Left colon (tissue), 2 donors: ENCODE measurements at regions not wholly inside any gene's neighbourhood (a gene's known extent, or its start where the extent isn't known, plus 50 kb on each side); places are given as distances from the start of the nearest gene placed in this dataset.
"Not testable (repeated sequence)": the region's sequence is repeated elsewhere in the genome, so short reads cannot be mapped to it uniquely, and the experiment has no call there.

Source experiments
- ATAC-seq: fragments of 200-7000 bp; cut with Tn5 transposase; one replicate; pipeline ENCODE4 v1.9.1; 2020; ENCODE audit warnings: mild to moderate bottlenecking, moderate library complexity
- DNase-seq, 2 donors: peaks; one replicate each; pipeline ENCODE4 v3.0.0-alpha.2; 2020
- intact Hi-C, 2 donors: fragments of 100-400 bp; cut with DNase I in 1 of 2; cut with micrococcal nuclease in 1 of 2; formaldehyde crosslinking; loops; one replicate each; pipeline versions ENCODE4 v1.11.2 to v1.14.0; 2022; cut with DNase I, micrococcal nuclease
- donor health status: DM: no; HTN: no; CAD: no.
- donor health status: DM: yes; HTN: yes; CAD: no.

- no peak for DNase-seq
- peak; percentile 25 for ATAC-seq
- intact Hi-C loops: no loop called here
These were observed 231.2 kb downstream of the ANKRD60 start for GRCh38 chr20:57996936-57997890.

GRCh38 chr20:57996465-57996864 lies 232.0 kb downstream of the ANKRD60 start:
- DNase-seq (peak; percentile 30 to 48), ATAC-seq (peak; percentile 68)
- intact Hi-C loops: no loop called here

GRCh38 chr20:57995381-57995977 lies 233.0 kb downstream of the ANKRD60 start:
- ATAC-seq (no peak), DNase-seq (no peak)
- intact Hi-C loops: no loop called here

GRCh38 chr20:57993716-57994431 lies 234.6 kb downstream of the ANKRD60 start:
- intact Hi-C loops: no loop called here
- DNase-seq (no peak), ATAC-seq (peak; percentile 9)

- peak; percentile 62 for ATAC-seq
These were observed 237.1 kb downstream of the ANKRD60 start for GRCh38 chr20:57991211-57991881.

GRCh38 chr20:57990396-57990987 lies 238.0 kb downstream of the ANKRD60 start:
- ATAC-seq: no peak
- intact Hi-C loops: no loop called here
- no peak for DNase-seq

More at GRCh38 chr20:57991211-57991881, 237.1 kb downstream of the ANKRD60 start:
- intact Hi-C loops: no loop called here
- peak in 1 of 2 donors; percentile 41 for DNase-seq

- ATAC-seq (no peak), DNase-seq (no peak)
- intact Hi-C loops: no loop called here
These were observed 239.6 kb downstream of the ANKRD60 start for GRCh38 chr20:57988828-57989227.

- intact Hi-C loops: no loop called here
- no peak for ATAC-seq
These were observed 240.0 kb downstream of the ANKRD60 start for GRCh38 chr20:57988422-57988821.

GRCh38 chr20:57987659-57988058 lies 240.8 kb downstream of the ANKRD60 start:
- intact Hi-C loops: no loop called here
- DNase-seq (peak; percentile 79 to 86), ATAC-seq (peak; percentile 87)

More at GRCh38 chr20:57988422-57988821, 240.0 kb downstream of the ANKRD60 start:
- DNase-seq: no peak

GRCh38 chr20:57986666-57987065 lies 241.8 kb downstream of the ANKRD60 start:
- intact Hi-C loops: no loop called here
- ATAC-seq (no peak), DNase-seq (no peak)

GRCh38 chr20:57985278-57985677 lies 243.2 kb downstream of the ANKRD60 start:
- no peak for DNase-seq
- ATAC-seq: no peak
- intact Hi-C loops: no loop called here

GRCh38 chr20:57983082-57983481 lies 245.4 kb downstream of the ANKRD60 start:
- intact Hi-C loops: no loop called here
- DNase-seq: no peak
- no peak for ATAC-seq

- no peak for DNase-seq
- ATAC-seq: peak; percentile 60
- intact Hi-C loops: no loop called here
These were observed 247.9 kb downstream of the ANKRD60 start for GRCh38 chr20:57980506-57980905.

GRCh38 chr20:57977569-57977968 lies 250.9 kb downstream of the ANKRD60 start:
- ATAC-seq (peak; percentile 62), DNase-seq (peak in 1 of 2 donors; percentile 50)
- intact Hi-C loops: no loop called here

- ATAC-seq (no peak), DNase-seq (no peak)
- intact Hi-C loops: no loop called here
These were observed 251.3 kb downstream of the ANKRD60 start for GRCh38 chr20:57977141-57977540.

- DNase-seq (no peak), ATAC-seq (no peak)
- intact Hi-C loops: no loop called here
These were observed 253.6 kb downstream of the ANKRD60 start for GRCh38 chr20:57974863-57975262.

- ATAC-seq (no peak), DNase-seq (no peak)
- intact Hi-C loops: no loop called here
These were observed 254.6 kb downstream of the ANKRD60 start for GRCh38 chr20:57973886-57974285.

- DNase-seq, ATAC-seq, intact Hi-C loops: not testable (repeated sequence)
These were observed 256.9 kb downstream of the ANKRD60 start for GRCh38 chr20:57971583-57971982.

GRCh38 chr20:57970856-57971255 lies 257.6 kb downstream of the ANKRD60 start:
- ATAC-seq (no peak), DNase-seq (no peak)
- intact Hi-C loops: no loop called here
